GM19372 (cell line): ENCODE measurements at regions not wholly inside any gene's neighbourhood (a gene's known extent, or its start where the extent isn't known, plus 50 kb on each side); places are given as distances from the start of the nearest gene placed in this dataset.
"Not testable (repeated sequence)": the region's sequence is repeated elsewhere in the genome, so short reads cannot be mapped to it uniquely, and the experiment has no call there.

Source experiments
- ATAC-seq: cut with Tn5 transposase; IDR thresholded peaks from one replicate; pipeline ENCODE4 v1.9.1; 2021; ENCODE audit warnings: mild to moderate bottlenecking, low read depth, moderate library complexity; ENCODE audit not compliant: unreplicated experiment

DNA sequence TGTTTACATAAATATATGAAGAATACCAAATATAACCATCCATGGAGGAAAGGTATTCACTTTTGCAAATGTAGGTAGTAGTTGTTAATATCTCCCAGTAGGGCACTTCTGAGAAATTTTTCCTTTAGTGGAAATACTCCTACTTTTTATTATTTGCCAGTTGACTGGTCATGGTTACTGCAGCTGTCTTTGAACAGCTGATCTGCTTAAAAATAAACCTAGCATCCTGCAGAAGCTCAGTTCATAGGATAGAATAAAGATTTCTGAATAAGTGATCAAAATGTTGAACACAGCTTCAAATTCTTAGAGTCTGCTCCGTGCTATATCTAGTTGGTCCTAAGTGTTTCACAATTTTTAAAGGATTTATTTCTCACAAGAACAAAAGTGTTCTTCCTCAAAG lies 270.7 kb upstream of the TRPC7 start:
- ATAC-seq, result no peak

DNA sequence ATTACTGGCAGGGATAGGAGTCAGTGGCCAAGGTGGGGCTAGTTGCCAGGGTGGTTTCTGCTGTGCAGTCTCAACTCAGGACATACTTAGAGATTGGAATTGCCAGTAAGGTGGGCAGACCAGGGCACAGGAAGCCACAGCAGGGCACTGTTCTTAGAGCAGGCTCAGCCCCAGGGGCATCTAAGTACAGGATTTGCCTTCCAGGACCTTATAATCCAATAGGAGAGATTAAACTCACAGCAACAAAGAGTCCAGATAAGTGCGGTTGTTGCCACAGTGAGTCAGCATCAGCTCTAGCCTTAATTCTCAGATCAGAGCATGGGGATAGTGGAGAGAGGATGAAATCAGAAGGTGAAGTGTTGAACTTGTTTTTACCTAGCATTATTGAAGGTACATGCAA lies 265.8 kb upstream of the TRPC7 start:
- ATAC-seq, result no peak

- ATAC-seq, result no peak
These were observed 263.9 kb upstream of the TRPC7 start for GRCh38 chr5:136629125-136629792.

GRCh38 chr5:136626531-136626930 lies 261.2 kb upstream of the TRPC7 start:
- ATAC-seq, result no peak

DNA sequence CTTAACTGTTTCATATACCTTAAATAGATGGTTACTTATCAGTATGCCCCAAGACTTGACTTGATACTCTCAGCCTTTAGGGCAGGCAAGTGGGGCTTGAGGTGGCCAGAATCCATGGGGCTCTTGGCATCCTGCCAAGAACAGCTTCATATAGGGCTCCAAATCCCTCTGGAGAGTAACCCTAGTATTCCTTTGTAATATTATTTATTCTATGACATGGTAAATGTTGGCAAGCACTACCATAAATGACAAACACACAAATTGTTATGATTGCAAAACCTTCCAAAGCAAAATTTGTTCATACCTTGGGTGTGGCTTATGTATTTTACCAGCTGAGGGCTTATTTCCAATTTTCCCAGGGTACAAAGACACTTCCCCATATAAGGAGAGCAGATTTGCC lies 257.4 kb upstream of the TRPC7 start:
- ATAC-seq, result no peak

- no peak for ATAC-seq
These were observed 256.4 kb upstream of the TRPC7 start for GRCh38 chr5:136621743-136622142.

DNA sequence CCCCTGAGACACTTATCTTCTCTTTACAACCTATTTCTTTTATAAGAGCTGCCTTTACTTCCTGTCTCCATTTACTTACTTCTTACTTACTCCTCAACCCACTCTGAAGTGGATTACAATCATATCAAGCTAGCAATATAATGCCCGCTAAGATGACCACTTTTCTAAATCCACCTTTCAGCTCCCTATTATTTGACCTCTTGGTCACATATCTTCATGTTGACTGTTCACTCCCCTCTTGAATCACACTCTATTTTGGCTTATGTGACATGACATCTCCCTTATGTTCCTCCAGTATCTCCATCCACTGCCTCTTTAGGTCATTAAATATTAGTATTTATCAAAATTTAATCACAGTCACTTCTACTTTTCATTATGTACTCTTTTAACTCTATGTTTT lies 255.3 kb upstream of the TRPC7 start:
- no peak for ATAC-seq

DNA sequence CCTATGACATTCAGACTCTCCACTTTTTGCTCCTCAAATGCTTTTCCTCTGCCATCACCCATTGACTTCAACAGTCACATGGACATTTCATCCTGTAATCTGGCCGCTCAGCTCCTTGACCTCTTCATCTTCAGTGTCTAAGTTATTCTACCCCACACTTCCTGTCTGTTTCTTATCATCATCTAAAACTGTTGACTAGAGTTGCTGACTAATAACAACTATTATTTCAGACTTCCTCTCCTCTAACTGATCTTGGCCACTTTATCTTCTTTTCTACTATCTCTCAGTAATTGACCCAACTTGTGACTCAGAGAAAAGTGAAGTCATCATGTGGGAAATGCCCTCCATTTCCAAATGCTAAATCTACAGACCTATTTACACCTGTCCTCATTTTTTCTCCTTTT lies 254.7 kb upstream of the TRPC7 start:
- ATAC-seq, result no peak

DNA sequence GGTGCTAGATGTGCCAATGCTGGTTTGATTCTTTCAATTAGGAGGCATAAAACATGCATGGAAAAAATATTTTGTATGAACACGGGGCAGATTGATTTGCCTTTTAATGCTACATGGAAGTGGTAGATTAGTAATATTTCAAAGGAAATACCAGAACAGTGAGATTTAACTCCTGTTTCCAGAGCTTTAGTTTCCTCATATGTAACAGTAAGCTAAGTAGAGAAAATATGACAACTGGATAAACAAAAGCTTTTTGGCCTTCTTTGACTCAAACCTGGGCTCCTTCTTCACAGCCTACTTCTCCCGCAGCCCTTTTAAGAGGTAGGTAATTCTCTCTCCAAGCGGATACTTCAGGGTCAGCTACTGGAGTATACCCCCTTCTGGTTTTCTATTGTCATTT lies 254.2 kb upstream of the TRPC7 start:
- no peak for ATAC-seq

- no peak for ATAC-seq
These were observed 250.1 kb upstream of the TRPC7 start for GRCh38 chr5:136615251-136616119.

GRCh38 chr5:136613230-136613629 lies 247.9 kb upstream of the TRPC7 start:
- no peak for ATAC-seq

DNA sequence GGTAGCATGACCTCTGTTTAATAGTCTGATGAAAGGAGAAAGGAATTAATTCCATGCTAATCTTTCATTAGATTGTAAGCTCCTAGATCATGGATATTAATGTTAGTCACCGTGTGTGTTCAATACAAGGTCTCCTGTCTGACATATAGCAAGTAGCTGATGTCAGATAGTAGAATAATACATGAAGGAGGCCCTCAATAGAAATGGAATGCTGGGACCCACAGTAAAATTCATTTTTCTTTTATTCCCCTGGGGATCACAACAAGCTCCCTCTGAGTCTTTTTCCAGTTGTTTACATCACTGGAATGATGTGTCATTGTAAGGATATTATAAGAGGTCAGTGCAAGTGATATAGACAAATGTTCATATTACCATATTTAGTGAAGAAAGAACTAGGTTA lies 240.3 kb upstream of the TRPC7 start:
- no peak for ATAC-seq

DNA sequence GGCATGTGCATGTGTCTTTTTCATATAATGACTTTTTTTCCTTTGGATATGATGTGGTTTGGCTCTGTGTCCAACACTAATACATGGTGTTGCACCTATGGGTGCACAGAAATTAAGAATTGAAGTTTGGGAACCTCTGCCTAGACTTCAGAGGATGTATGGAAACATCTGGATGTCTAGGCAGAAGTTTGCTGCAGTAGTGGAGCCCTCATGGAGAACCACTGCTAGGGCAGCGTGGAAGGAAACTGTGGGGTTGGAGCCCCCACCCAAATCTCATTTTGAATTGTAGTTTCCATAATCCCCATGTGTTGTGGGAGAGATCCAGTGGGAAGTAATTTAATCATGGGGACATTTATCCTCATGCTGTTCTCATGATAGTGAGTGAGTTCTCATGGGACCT lies 235.0 kb upstream of the TRPC7 start:
- ATAC-seq, result no peak

DNA sequence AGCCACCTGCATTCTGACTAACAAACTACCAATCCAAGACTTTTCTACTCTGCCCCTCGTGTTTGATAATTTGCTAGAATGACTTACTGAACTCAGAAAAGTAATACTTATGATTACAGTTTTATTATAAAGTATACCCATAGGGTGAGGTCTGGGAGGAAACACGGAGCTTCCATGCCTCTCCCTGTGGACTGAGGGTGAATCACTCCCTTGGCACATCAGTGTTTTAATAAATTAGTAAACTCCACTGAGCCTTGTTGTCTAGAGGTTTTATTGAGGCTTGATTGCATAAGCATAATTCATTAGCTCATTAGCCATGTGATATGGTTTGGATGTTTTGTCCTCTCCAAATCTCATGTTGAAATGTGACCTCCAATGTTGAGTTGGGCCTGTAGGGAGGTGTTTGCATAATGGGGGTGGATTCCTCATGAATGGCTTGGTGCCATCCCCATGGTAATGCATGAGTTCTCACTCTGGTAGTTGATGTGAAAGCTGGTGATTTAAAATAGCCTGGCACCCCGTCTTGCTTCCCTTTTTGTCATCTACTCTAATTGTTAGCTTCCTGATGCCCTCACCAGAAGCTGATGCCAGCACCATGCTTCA lies 233.6 kb upstream of the TRPC7 start:
- ATAC-seq, result no peak

DNA sequence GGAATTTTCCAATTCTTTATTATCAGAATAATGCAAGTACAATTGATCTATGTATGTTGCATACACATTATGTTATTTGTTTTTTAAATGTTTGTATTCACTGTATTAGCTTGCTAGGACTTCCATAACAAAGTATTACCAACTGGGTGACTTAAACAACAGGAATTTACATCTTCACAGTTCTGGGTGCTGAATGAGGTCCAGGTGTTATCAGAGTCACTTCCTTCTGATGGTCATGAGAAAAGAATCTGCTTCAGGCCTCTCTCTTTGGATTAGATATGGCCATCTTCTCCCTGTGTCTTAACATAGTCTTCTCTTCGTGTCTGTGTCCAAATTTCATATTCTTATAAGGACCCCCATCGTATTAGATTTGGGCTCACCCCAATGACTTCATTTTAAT lies 229.1 kb upstream of the TRPC7 start:
- ATAC-seq, result no peak

DNA sequence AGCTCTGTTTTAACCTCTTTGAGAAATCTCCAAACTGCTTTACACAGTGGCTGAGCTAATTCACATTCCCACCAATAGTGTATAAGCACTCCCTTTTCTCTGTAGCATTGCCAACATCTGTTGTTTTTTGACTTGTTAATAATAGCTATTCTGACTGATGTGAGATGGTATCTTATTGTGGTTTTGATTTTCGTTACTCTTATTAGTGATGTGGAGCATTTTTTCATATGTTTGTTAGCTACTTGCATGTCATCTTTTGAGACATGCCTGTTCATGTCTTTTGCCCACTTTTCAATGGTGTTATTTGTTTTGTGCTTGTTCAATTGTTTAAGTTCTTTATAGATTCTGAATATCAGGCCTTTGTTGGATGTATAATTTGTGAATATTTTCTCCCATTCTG lies 225.2 kb upstream of the TRPC7 start:
- no peak for ATAC-seq

- no peak for ATAC-seq
These were observed 220.9 kb upstream of the TRPC7 start for GRCh38 chr5:136586196-136586595.

- no peak for ATAC-seq
These were observed 219.1 kb upstream of the TRPC7 start for GRCh38 chr5:136584474-136584873.

GRCh38 chr5:136579238-136579637 lies 213.9 kb upstream of the TRPC7 start:
- ATAC-seq, result no peak

- ATAC-seq, result not testable (repeated sequence)
These were observed 204.5 kb upstream of the TRPC7 start for GRCh38 chr5:136569875-136570274.

DNA sequence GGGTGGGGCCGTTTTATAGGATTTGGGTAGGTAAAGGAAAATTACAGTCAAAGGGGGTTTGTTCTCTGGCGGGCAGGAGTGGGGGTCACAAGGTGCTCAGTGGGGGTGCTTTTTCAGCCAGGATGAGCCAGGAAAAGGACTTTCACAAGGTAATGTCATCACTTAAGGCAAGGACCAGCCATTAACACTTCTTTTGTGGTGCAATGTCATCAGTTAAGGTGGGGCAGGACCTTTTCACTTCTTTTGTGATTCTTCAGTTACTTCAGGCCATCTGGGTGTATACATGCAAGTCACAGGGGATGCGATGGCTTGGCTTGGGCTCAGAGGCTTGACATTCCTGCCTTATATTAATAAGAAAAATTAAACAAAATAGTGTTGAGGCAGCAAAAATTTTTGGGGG lies 200.1 kb upstream of the TRPC7 start:
- not testable (repeated sequence) for ATAC-seq

DNA sequence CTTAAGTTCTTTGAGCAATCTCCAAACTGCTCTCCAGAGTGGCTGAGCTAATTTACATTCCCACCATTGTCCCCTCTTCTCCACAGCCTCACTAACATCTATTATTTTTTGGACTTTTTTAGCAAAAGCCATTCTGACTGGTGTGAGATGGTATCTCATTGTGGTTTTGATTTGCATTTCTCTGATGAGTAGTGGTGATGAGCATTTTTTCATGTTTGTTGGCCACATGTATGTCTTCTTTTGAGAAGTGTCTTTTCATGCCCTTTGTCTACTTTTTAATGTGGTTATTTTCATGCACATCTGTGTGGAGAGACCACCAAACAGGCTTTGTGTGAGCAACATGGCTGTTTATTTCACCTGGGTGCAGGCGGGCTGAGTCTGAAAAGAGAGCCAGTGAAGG lies 199.7 kb upstream of the TRPC7 start:
- not testable (repeated sequence) for ATAC-seq
